H9 (cell line): ENCODE measurements at regions not wholly inside any gene's neighbourhood (a gene's known extent, or its start where the extent isn't known, plus 50 kb on each side); places are given as distances from the start of the nearest gene placed in this dataset.

ENCODE experiments used
- DNase-seq: peaks from one replicate; pipeline ENCODE4 v3.0.0-alpha.2; 2017
- H2AFZ ChIP-seq: one replicate; pipeline ENCODE4 v1.6.1; 2013; ENCODE audit warnings: mild to moderate bottlenecking, low read length, control low read depth, moderate library complexity
- H2AK5ac ChIP-seq: 2 replicates; pipeline ENCODE4 v1.6.1; 2013; ENCODE audit warnings: low read length, control low read depth, mixed read lengths; ENCODE audit not compliant: insufficient read length
- H2BK120ac ChIP-seq: one replicate; pipeline ENCODE4 v1.6.1; 2013; ENCODE audit warnings: low read depth, mild to moderate bottlenecking, low read length, control low read depth, inconsistent platforms; ENCODE audit not compliant: poor library complexity, severe bottlenecking
- H2BK12ac ChIP-seq: 2 replicates; pipeline ENCODE4 v1.6.1; 2013; ENCODE audit warnings: low read length, control low read depth, mixed read lengths, low read depth; ENCODE audit not compliant: insufficient read length
- H2BK15ac ChIP-seq: 2 replicates; pipeline ENCODE4 v1.6.1; 2013; ENCODE audit warnings: low read depth, low read length, control low read depth
- H2BK20ac ChIP-seq: one replicate; pipeline ENCODE4 v1.6.1; 2013; ENCODE audit warnings: low read depth, mild to moderate bottlenecking, low read length, control low read depth, inconsistent platforms; ENCODE audit not compliant: poor library complexity, severe bottlenecking
- H2BK5ac ChIP-seq: 2 replicates; pipeline ENCODE4 v1.6.1; 2013; ENCODE audit warnings: low read length, control low read depth, mixed read lengths; ENCODE audit not compliant: insufficient read length
- H3K14ac ChIP-seq: 2 replicates; pipeline ENCODE4 v1.6.1; 2013; ENCODE audit warnings: low read length, control low read depth; ENCODE audit not compliant: insufficient read depth
- H3K18ac ChIP-seq: 2 replicates; pipeline ENCODE4 v1.6.1; 2013; ENCODE audit warnings: low read depth, mild to moderate bottlenecking, mixed read lengths, low read length, control low read depth; ENCODE audit not compliant: insufficient read length
- H3K23ac ChIP-seq: 2 replicates; pipeline ENCODE4 v1.6.1; 2013; ENCODE audit warnings: low read length, control low read depth, mixed read lengths, low read depth; ENCODE audit not compliant: insufficient read length
- H3K23me2 ChIP-seq: 2 replicates; pipeline ENCODE4 v1.6.1; 2013; ENCODE audit warnings: low read depth, mild to moderate bottlenecking, mixed read lengths, low read length, control low read depth; ENCODE audit not compliant: insufficient read length, poor library complexity, severe bottlenecking
- H3K27ac ChIP-seq: 2 replicates; pipeline ENCODE4 v1.5.1; 2013; ENCODE audit warnings: low read length, control low read depth, mixed read lengths, low read depth; ENCODE audit not compliant: insufficient read length
- H3K27me3 ChIP-seq: 2 replicates; pipeline ENCODE4 v1.6.1; 2013; ENCODE audit warnings: low read length, control low read depth, inconsistent platforms; ENCODE audit not compliant: insufficient read depth
- H3K4ac ChIP-seq: 2 replicates; pipeline ENCODE4 v1.6.1; 2013; ENCODE audit warnings: low read depth, mild to moderate bottlenecking, control low read depth, inconsistent platforms, low read length, moderate library complexity
- H3K4me1 ChIP-seq: 2 replicates; pipeline ENCODE4 v1.6.1; 2013; ENCODE audit warnings: low read length, control low read depth, inconsistent platforms; ENCODE audit not compliant: insufficient read depth
- H3K4me2 ChIP-seq: 2 replicates; pipeline ENCODE4 v1.6.1; 2013; ENCODE audit warnings: low read length, control low read depth, mixed read lengths; ENCODE audit not compliant: insufficient read length, insufficient read depth
- H3K56ac ChIP-seq: 2 replicates; pipeline ENCODE4 v1.6.1; 2013; ENCODE audit warnings: low read depth, mild to moderate bottlenecking, mixed read lengths, low read length, control low read depth; ENCODE audit not compliant: insufficient read length
- H3K79me1 ChIP-seq: 2 replicates; pipeline ENCODE4 v1.6.1; 2013; ENCODE audit warnings: low read depth, mild to moderate bottlenecking, moderate library complexity, low read length, control low read depth, inconsistent platforms; ENCODE audit not compliant: insufficient read depth, poor library complexity, severe bottlenecking
- H3K79me2 ChIP-seq: 2 replicates; pipeline ENCODE4 v1.6.1; 2013; ENCODE audit warnings: low read length, control low read depth, inconsistent platforms; ENCODE audit not compliant: insufficient read depth
- H3K9ac ChIP-seq: 2 replicates; pipeline ENCODE4 v1.6.1; 2013; ENCODE audit warnings: low read length, control low read depth, mixed read lengths; ENCODE audit not compliant: insufficient read length; ENCODE audit errors: extremely low read depth
- H3K9me3 ChIP-seq: one replicate; pipeline ENCODE4 v1.6.1; 2013; ENCODE audit warnings: low read depth, low read length, inconsistent platforms; ENCODE audit not compliant: control insufficient read depth
- H3T11ph ChIP-seq: one replicate; pipeline ENCODE4 v1.6.1; 2013; ENCODE audit warnings: mild to moderate bottlenecking, low read length, control low read depth, inconsistent platforms
- H4K20me1 ChIP-seq: one replicate; pipeline ENCODE4 v1.6.1; 2013; ENCODE audit not compliant: control insufficient read depth, insufficient read length, insufficient read depth
- H4K5ac ChIP-seq: 2 replicates; pipeline ENCODE4 v1.6.1; 2013; ENCODE audit warnings: low read depth, mild to moderate bottlenecking, mixed read lengths, low read length, control low read depth; ENCODE audit not compliant: insufficient read length
- H4K8ac ChIP-seq: replicated peaks from 2 replicates; pipeline ENCODE4 v1.6.1; 2013; ENCODE audit warnings: low read length, control low read depth, mixed read lengths, low read depth; ENCODE audit not compliant: insufficient read length
- H4K91ac ChIP-seq: 2 replicates; pipeline ENCODE4 v1.6.1; 2013; ENCODE audit warnings: low read depth, mild to moderate bottlenecking, moderate library complexity, mixed read lengths, low read length, control low read depth; ENCODE audit not compliant: insufficient read length
- H3K27ac Mint-ChIP-seq, 3 experiments: 2 replicates in 2 of 3; 3 replicates in 1 of 3; pipeline ENCODE4 v1.8.0; 2020 to 2021; ENCODE audit warnings: mixed read lengths in 3 of 3, mild to moderate bottlenecking in 1 of 3, moderate library complexity in 1 of 3
- H3K27me3 Mint-ChIP-seq: 2 replicates; pipeline ENCODE4 v1.8.0; 2021; ENCODE audit warnings: low read depth, mild to moderate bottlenecking, moderate library complexity, mixed read lengths
- H3K36me3 Mint-ChIP-seq, 3 experiments: 2 replicates in 2 of 3; 3 replicates in 1 of 3; pipeline ENCODE4 v1.8.0; 2020 to 2021; ENCODE audit warnings: low read depth in 3 of 3, mixed read lengths in 3 of 3; ENCODE audit not compliant: insufficient read depth in 1 of 3
- H3K4me1 Mint-ChIP-seq, 2 experiments: 2 replicates each; pipeline ENCODE4 v1.8.0; 2020; ENCODE audit warnings: mixed read lengths in 2 of 2
- H3K4me3 Mint-ChIP-seq, 2 experiments: 2 replicates in 1 of 2; 3 replicates in 1 of 2; pipeline ENCODE4 v1.8.0; 2020 to 2021; ENCODE audit warnings: mild to moderate bottlenecking in 2 of 2, mixed read lengths in 2 of 2, moderate library complexity in 1 of 2
- H3K9me3 Mint-ChIP-seq, 2 experiments: 2 replicates in 1 of 2; 3 replicates in 1 of 2; pipeline ENCODE4 v1.8.0; 2020; ENCODE audit warnings: mild to moderate bottlenecking in 2 of 2, mixed read lengths in 2 of 2, moderate library complexity in 1 of 2
- CTCF ChIP-seq: fragments of 200-600 bp; sonication (generic); conservative IDR thresholded peaks from 3 replicates; pipeline ENCODE4 v1.8.0; 2021; ENCODE audit warnings: antibody characterized with exemption, mild to moderate bottlenecking
- WGBS: extraction: QIAGEN DNeasy Blood & Tissue Kit; methylation state at CpG from one replicate; pipeline ENCODE4 v1.1.7; 2013; ENCODE audit warnings: missing lambda C conversion rate, low lambda C conversion rate, mixed read lengths; ENCODE audit not compliant: insufficient read length; ENCODE audit errors: extremely low coverage; 5-methylcytosine and 5-hydroxymethylcytosine counted together

GRCh38 chr1:4880626-4881025 lies 226.2 kb downstream of the AJAP1 start:
- H3K4me1 ChIP-seq, result peaks cover 8% of the 10 kb centered on the region; the same call in 1 of the 2 replicates
- no peaks in the 10 kb centered on the region for H3K9me3 ChIP-seq
- DNase-seq, result peak; percentile 41
- no peak overlapping the region for H2AFZ ChIP-seq
- no peak overlapping the region for H3T11ph ChIP-seq
- H4K91ac ChIP-seq, result no peak overlapping the region
- H3K27me3 ChIP-seq, result no peaks in the 10 kb centered on the region
- Mint-ChIP-seq H3K4me3 (0 out of 5 replicates have a peak overlapping the region, but pooled peaks of 1 of the 2 experiments have one; percentile 24), H3K9me3 (peaks cover 3 to 19% of the 10 kb centered on the region in 2 experiments; a peak in 4 of 5 replicates), H3K36me3 (no peaks in the 10 kb centered on the region; a peak in 1 of 7 replicates), H3K27me3 (peaks cover 7% of the 10 kb centered on the region), H3K27ac (no peak overlapping the region; a peak in 1 of 7 replicates), H3K4me1 (peaks cover 13 to 16% of the 10 kb centered on the region in 2 experiments)
- H2BK120ac ChIP-seq, result no peak overlapping the region
- no peak overlapping the region for H3K4me2 ChIP-seq
- H2AK5ac ChIP-seq, result no peak overlapping the region
- no peak overlapping the region for H4K5ac ChIP-seq
- no CpG with 5 or more reads among the region's 8 CpGs for WGBS
- no peaks in the 10 kb centered on the region for H4K20me1 ChIP-seq
- no peak overlapping the region for H3K27ac ChIP-seq
- TF ChIP-seq CTCF, result no peak
- H3K9ac ChIP-seq, result no peak overlapping the region
- no peak overlapping the region for H2BK20ac ChIP-seq
- no peak overlapping the region for H3K14ac ChIP-seq
- no peak overlapping the region for H4K8ac ChIP-seq
- H3K56ac ChIP-seq, result no peak overlapping the region
- no peak overlapping the region for H3K23ac ChIP-seq
- H2BK12ac ChIP-seq, result no peak overlapping the region
- H2BK15ac ChIP-seq, result no peak overlapping the region
- no peak overlapping the region for H3K18ac ChIP-seq
- H3K23me2 ChIP-seq, result no peaks in the 10 kb centered on the region
- no peaks in the 10 kb centered on the region for H3K79me1 ChIP-seq
- H3K4ac ChIP-seq, result no peak overlapping the region
- H2BK5ac ChIP-seq, result no peak overlapping the region
- H3K79me2 ChIP-seq, result no peaks in the 10 kb centered on the region
